ENCODE measurements at regions not wholly inside any gene's neighbourhood (a gene's known extent, or its start where the extent isn't known, plus 50 kb on each side); places are given as distances from the start of the nearest gene placed in this dataset.

GRCh38 chr2:160550048-160550447, 56.4 kb upstream of the RBMS1 start:
- H3K9me3 ChIP-seq (ENCODE audit: control insufficient read depth, low read length): no peaks in the 10 kb centered on the region
- no peaks in the 10 kb centered on the region for H3K4me1 ChIP-seq (ENCODE audit: control insufficient read depth, insufficient read depth, low read length)
- H3K9ac ChIP-seq (ENCODE audit: low read length): no peak overlapping the region
- H3K27me3 ChIP-seq (ENCODE audit: control insufficient read depth, insufficient read depth, low read length): no peaks in the 10 kb centered on the region
- H3K36me3 ChIP-seq (ENCODE audit: control insufficient read depth, insufficient read depth, low read length): no peaks in the 10 kb centered on the region
- H3K4me3 ChIP-seq (ENCODE audit: low read length): no peak overlapping the region

GRCh38 chr2:160551259-160551658, 57.7 kb upstream of the RBMS1 start:
- Histone ChIP-seq H3K9me3 (ENCODE audit: control insufficient read depth, low read length) (no peaks in the 10 kb centered on the region), H3K9ac (ENCODE audit: low read length) (no peak overlapping the region), H3K27me3 (ENCODE audit: control insufficient read depth, insufficient read depth, low read length) (no peaks in the 10 kb centered on the region), H3K4me3 (ENCODE audit: low read length) (no peak overlapping the region), H3K4me1 (ENCODE audit: control insufficient read depth, insufficient read depth, low read length) (no peaks in the 10 kb centered on the region), H3K36me3 (ENCODE audit: control insufficient read depth, insufficient read depth, low read length) (no peaks in the 10 kb centered on the region)

GRCh38 chr2:160555420-160556071, 61.9 kb upstream of the RBMS1 start:
- Histone ChIP-seq H3K9me3 (ENCODE audit: control insufficient read depth, low read length) (no peaks in the 10 kb centered on the region), H3K27me3 (ENCODE audit: control insufficient read depth, insufficient read depth, low read length) (no peaks in the 10 kb centered on the region), H3K4me3 (ENCODE audit: low read length) (no peak overlapping the region), H3K36me3 (ENCODE audit: control insufficient read depth, insufficient read depth, low read length) (no peaks in the 10 kb centered on the region), H3K4me1 (ENCODE audit: control insufficient read depth, insufficient read depth, low read length) (no peaks in the 10 kb centered on the region), H3K9ac (ENCODE audit: low read length) (no peak overlapping the region)

GRCh38 chr2:160557903-160558302, 64.3 kb upstream of the RBMS1 start:
- Histone ChIP-seq H3K9ac (ENCODE audit: low read length) (no peak overlapping the region), H3K36me3 (ENCODE audit: control insufficient read depth, insufficient read depth, low read length) (no peaks in the 10 kb centered on the region), H3K4me1 (ENCODE audit: control insufficient read depth, insufficient read depth, low read length) (no peaks in the 10 kb centered on the region), H3K9me3 (ENCODE audit: control insufficient read depth, low read length) (no peaks in the 10 kb centered on the region), H3K27me3 (ENCODE audit: control insufficient read depth, insufficient read depth, low read length) (no peaks in the 10 kb centered on the region), H3K4me3 (ENCODE audit: low read length) (no peak overlapping the region)

GRCh38 chr2:160558531-160558930, 64.9 kb upstream of the RBMS1 start:
- Histone ChIP-seq H3K9ac (ENCODE audit: low read length) (no peak overlapping the region), H3K27me3 (ENCODE audit: control insufficient read depth, insufficient read depth, low read length) (no peaks in the 10 kb centered on the region), H3K4me3 (ENCODE audit: low read length) (no peak overlapping the region), H3K4me1 (ENCODE audit: control insufficient read depth, insufficient read depth, low read length) (no peaks in the 10 kb centered on the region), H3K9me3 (ENCODE audit: control insufficient read depth, low read length) (no peaks in the 10 kb centered on the region), H3K36me3 (ENCODE audit: control insufficient read depth, insufficient read depth, low read length) (no peaks in the 10 kb centered on the region)

GRCh38 chr2:160561551-160562295, 68.1 kb upstream of the RBMS1 start:
- Histone ChIP-seq H3K4me1 (ENCODE audit: control insufficient read depth, insufficient read depth, low read length) (no peaks in the 10 kb centered on the region), H3K36me3 (ENCODE audit: control insufficient read depth, insufficient read depth, low read length) (no peaks in the 10 kb centered on the region), H3K9ac (ENCODE audit: low read length) (no peak overlapping the region), H3K4me3 (ENCODE audit: low read length) (no peak overlapping the region), H3K9me3 (ENCODE audit: control insufficient read depth, low read length) (no peaks in the 10 kb centered on the region), H3K27me3 (ENCODE audit: control insufficient read depth, insufficient read depth, low read length) (no peaks in the 10 kb centered on the region)

- H3K36me3 ChIP-seq (ENCODE audit: control insufficient read depth, insufficient read depth, low read length): no peaks in the 10 kb centered on the region
- H3K27me3 ChIP-seq (ENCODE audit: control insufficient read depth, insufficient read depth, low read length): no peaks in the 10 kb centered on the region
- no peak overlapping the region for H3K9ac ChIP-seq (ENCODE audit: low read length)
- H3K4me3 ChIP-seq (ENCODE audit: low read length): no peak overlapping the region
- no peaks in the 10 kb centered on the region for H3K4me1 ChIP-seq (ENCODE audit: control insufficient read depth, insufficient read depth, low read length)
- no peaks in the 10 kb centered on the region for H3K9me3 ChIP-seq (ENCODE audit: control insufficient read depth, low read length)
Observed at GRCh38 chr2:160562730-160563129, 69.1 kb upstream of the RBMS1 start.

GRCh38 chr2:160564591-160564990, 71.0 kb upstream of the RBMS1 start:
- Histone ChIP-seq H3K4me1 (ENCODE audit: control insufficient read depth, insufficient read depth, low read length) (no peaks in the 10 kb centered on the region), H3K9ac (ENCODE audit: low read length) (no peak overlapping the region), H3K27me3 (ENCODE audit: control insufficient read depth, insufficient read depth, low read length) (no peaks in the 10 kb centered on the region), H3K36me3 (ENCODE audit: control insufficient read depth, insufficient read depth, low read length) (no peaks in the 10 kb centered on the region), H3K9me3 (ENCODE audit: control insufficient read depth, low read length) (no peaks in the 10 kb centered on the region), H3K4me3 (ENCODE audit: low read length) (no peak overlapping the region)

GRCh38 chr2:160565099-160565845, 71.7 kb upstream of the RBMS1 start:
- Histone ChIP-seq H3K4me1 (ENCODE audit: control insufficient read depth, insufficient read depth, low read length) (no peaks in the 10 kb centered on the region), H3K4me3 (ENCODE audit: low read length) (no peak overlapping the region), H3K27me3 (ENCODE audit: control insufficient read depth, insufficient read depth, low read length) (no peaks in the 10 kb centered on the region), H3K9ac (ENCODE audit: low read length) (no peak overlapping the region), H3K9me3 (ENCODE audit: control insufficient read depth, low read length) (no peaks in the 10 kb centered on the region), H3K36me3 (ENCODE audit: control insufficient read depth, insufficient read depth, low read length) (no peaks in the 10 kb centered on the region)

GRCh38 chr2:160566717-160567116, 73.1 kb upstream of the RBMS1 start:
- Histone ChIP-seq H3K36me3 (ENCODE audit: control insufficient read depth, insufficient read depth, low read length) (no peaks in the 10 kb centered on the region), H3K27me3 (ENCODE audit: control insufficient read depth, insufficient read depth, low read length) (no peaks in the 10 kb centered on the region), H3K4me3 (ENCODE audit: low read length) (no peak overlapping the region), H3K4me1 (ENCODE audit: control insufficient read depth, insufficient read depth, low read length) (no peaks in the 10 kb centered on the region), H3K9me3 (ENCODE audit: control insufficient read depth, low read length) (no peaks in the 10 kb centered on the region), H3K9ac (ENCODE audit: low read length) (no peak overlapping the region)

- H3K9ac ChIP-seq (ENCODE audit: low read length): no peak overlapping the region
- H3K9me3 ChIP-seq (ENCODE audit: control insufficient read depth, low read length): no peaks in the 10 kb centered on the region
- H3K27me3 ChIP-seq (ENCODE audit: control insufficient read depth, insufficient read depth, low read length): no peaks in the 10 kb centered on the region
- H3K4me3 ChIP-seq (ENCODE audit: low read length): no peak overlapping the region
- no peaks in the 10 kb centered on the region for H3K36me3 ChIP-seq (ENCODE audit: control insufficient read depth, insufficient read depth, low read length)
- no peaks in the 10 kb centered on the region for H3K4me1 ChIP-seq (ENCODE audit: control insufficient read depth, insufficient read depth, low read length)
Observed at GRCh38 chr2:160568856-160569255, 75.2 kb upstream of the RBMS1 start.

- Histone ChIP-seq H3K36me3 (ENCODE audit: control insufficient read depth, insufficient read depth, low read length) (no peaks in the 10 kb centered on the region), H3K9ac (ENCODE audit: low read length) (no peak overlapping the region), H3K4me3 (ENCODE audit: low read length) (no peak overlapping the region), H3K4me1 (ENCODE audit: control insufficient read depth, insufficient read depth, low read length) (no peaks in the 10 kb centered on the region), H3K27me3 (ENCODE audit: control insufficient read depth, insufficient read depth, low read length) (no peaks in the 10 kb centered on the region), H3K9me3 (ENCODE audit: control insufficient read depth, low read length) (no peaks in the 10 kb centered on the region)
Observed at GRCh38 chr2:160570376-160570775, 76.8 kb upstream of the RBMS1 start.
